ENCODE measurements at regions not wholly inside any gene's neighbourhood (a gene's known extent, or its start where the extent isn't known, plus 50 kb on each side); places are given as distances from the start of the nearest gene placed in this dataset.

GRCh38 chr14:54129850-54130640, 173.4 kb upstream of the BMP4 start:
- no peak for DNase-seq

DNA sequence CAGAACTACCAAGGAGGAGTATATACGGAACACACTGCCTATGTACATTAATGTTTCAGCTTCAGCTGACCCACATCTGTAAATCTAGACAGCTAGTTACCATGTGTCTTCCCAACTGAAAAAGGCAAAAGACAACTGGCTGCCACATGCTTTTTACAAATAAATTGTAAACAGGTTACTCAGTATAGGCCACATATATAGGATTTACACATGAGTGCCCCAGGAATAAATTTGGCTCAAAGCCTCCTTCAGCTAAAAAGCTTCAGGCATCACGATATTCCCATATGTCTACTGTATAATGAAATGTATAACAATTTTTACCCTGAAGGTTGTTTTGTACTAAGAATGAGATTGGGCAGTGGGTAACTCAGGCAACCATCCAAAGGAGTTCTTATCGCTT, 175.9 kb upstream of the BMP4 start:
- DNase-seq, result no peak

GRCh38 chr14:54133896-54134295, 177.3 kb upstream of the BMP4 start:
- DNase-seq, result no peak

GRCh38 chr14:54135804-54136280, 179.2 kb upstream of the BMP4 start:
- no peak for DNase-seq

DNA sequence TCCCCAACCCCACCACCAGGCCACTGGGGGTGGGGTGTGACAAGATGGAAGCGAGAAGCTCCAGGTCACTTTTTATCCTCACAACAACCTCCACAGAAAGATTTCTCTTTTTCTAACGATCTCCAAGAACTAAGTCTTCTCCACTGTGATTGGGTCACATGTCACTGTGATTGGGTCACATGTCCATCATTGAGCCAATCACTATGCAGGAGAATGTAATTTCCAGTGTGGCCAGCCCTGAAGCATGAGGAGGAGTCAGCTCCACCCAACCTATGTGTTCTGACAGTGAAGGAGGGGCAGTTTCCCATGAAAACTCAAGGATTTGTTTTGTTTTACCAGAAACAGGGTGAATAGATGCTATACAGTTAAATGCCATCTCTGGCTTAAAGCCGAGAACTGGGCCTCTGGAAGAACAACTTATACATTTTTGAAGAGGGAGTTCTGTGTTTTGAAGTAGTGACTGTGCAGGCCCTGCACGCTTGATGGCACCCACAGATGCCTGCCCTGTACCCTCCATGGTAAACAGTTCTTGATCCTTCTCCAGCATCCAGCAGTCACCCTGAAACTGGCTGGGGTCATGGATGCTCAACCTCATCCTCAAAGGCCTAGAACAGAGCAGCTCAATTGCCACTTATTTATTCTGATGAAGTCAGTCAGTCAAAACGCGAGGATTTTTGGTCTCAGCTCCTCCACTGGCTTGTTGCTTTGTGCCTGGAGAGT, 180.4 kb upstream of the BMP4 start:
- no peak for DNase-seq

- DNase-seq, result no peak
These were observed 181.0 kb upstream of the BMP4 start for GRCh38 chr14:54137614-54137961.

DNA sequence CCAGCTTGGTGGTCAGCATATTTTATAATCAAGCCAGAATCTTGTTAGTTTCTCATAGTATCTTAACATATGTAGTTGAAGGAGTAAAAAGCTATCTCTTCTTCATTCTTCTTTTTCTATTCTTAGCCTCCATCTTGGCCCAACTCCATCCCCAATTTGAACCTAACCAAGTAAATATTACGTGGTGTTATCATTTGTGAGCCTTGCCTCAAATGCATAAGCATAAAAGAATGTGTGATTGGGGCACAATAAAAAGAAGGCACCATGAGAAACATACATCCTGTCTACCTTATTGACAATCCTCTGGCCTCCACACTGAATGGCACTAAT, 181.4 kb upstream of the BMP4 start:
- no peak for DNase-seq

DNA sequence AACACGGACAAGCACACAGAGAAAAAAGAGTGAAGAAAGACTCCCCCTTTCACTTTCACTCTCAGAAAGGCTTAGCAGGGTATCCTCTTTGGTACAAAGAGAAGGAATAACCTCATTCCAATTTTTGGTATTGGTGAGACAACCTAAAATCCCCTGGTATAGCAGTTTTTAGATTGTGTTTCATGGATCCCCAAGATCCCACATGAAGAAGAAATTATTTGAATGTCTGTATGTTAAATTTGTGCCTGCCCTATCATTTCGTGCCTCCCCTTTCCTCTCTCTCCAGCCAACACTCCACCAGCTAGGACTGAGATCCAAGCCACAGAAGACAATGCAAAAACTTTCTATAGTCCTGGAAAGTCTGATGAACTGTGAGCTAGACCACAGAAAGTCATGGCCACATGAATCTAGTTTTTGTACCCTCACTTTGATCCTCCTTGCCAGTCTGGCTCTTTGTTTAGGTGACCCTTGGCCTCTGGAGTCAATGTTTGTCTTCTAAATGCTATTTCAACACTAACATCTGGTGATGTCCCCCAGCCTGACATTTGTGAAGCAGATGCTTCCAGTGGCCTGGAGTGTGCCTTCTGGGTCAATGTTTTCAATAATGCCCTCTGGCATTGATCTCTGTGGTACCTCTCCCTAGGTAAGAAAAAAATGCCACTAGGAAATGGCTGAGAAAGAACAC, 181.9 kb upstream of the BMP4 start:
- no peak for DNase-seq

DNA sequence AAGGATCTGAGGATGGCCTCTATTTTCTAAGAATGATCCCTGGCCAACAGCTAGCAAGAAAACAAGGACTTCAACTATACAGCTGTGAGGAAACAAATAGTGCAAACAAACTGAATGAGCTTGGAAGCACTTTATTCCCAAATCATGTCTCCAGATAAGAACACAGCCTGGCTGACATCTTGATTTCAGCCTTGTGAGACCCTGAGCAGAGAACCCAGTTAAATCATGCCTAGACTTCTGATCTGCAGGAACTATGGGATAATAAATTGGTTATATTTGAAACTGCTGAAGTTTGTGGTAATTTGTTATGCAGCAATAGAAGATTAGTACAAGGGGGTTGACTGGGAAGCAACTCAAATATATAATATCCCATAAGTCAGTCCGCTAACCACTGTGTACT, 183.9 kb upstream of the BMP4 start:
- no peak for DNase-seq

DNA sequence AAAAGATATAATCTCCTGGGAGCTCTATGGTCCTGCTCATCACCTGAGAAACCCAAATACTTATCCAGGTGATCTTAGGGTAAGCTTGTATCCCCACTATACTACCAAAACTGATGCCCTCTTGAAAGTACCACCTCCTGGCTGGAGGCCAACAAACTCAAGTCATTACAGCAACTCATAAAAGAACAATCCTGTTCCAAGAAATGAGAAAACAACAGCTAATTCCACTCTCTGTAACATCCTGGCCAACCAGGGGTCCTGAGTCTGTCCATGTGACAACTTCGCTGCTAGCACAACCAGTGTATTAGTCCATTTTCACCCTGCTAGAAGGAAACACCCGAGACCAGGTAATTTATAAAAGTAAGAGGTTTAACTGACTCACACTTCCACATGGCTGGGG, 190.0 kb upstream of the BMP4 start:
- no peak for DNase-seq

DNA sequence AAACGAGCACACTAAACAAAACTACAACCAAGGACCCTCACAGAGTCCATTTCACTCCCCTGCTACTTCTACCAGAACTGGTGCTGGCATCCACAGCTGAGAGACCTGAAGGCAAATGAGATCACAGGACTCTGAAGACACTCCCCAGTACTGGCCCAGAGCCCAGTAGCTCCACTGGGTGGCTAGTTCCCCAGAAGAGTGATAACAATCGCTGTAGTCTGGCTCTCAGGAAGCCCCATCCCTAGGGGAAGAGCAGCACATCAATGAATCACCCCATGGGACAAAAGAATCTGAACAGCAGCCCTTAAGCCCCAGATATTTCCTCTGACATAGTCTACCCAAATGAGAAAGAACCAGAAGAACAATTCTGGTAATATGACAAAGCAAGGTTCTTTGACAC, 190.7 kb upstream of the BMP4 start:
- DNase-seq, result no peak

- DNase-seq, result no peak
These were observed 191.1 kb upstream of the BMP4 start for GRCh38 chr14:54147758-54148157.

DNA sequence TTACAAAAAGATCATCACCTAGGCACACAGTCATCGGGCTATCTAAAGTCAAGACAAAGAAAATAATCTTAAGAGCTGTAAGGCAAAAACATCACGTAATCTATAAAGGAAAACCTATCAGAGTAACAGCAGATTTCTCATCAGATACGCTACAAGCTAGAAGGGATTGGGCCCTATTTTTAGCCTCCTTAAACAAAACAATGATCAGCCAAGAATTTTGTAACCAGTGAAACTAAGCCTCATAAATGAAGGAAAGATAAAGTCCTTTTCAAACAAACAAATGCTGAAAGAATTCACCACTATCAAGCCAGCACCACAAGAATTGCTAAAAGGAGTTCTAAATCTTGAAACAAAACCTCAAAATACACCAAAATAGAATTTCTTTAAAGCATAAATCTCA, 191.6 kb upstream of the BMP4 start:
- no peak for DNase-seq

DNA sequence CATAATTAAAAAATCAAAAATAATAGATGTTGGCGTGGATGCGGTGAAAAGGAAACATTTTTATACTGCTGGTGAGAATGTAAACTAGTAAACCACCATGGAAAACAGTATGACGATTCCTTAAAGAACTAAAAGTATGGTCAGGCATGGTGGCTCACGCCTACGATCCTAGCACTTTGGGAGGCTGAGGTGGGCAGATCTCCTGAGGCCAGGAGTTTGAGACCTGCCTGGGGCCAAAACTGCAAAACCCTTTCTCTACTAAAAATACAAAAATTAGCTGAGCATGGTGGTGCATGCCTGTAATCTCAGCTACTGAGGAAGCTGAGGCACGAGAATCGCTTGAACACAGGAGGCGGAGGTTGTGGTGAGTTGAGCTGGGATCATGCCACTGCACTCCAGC, 195.7 kb upstream of the BMP4 start:
- DNase-seq, result no peak

GRCh38 chr14:54166049-54166950, 209.7 kb upstream of the BMP4 start:
- no peak for DNase-seq

- DNase-seq, result no peak
These were observed 211.9 kb upstream of the BMP4 start for GRCh38 chr14:54168489-54168888.

DNA sequence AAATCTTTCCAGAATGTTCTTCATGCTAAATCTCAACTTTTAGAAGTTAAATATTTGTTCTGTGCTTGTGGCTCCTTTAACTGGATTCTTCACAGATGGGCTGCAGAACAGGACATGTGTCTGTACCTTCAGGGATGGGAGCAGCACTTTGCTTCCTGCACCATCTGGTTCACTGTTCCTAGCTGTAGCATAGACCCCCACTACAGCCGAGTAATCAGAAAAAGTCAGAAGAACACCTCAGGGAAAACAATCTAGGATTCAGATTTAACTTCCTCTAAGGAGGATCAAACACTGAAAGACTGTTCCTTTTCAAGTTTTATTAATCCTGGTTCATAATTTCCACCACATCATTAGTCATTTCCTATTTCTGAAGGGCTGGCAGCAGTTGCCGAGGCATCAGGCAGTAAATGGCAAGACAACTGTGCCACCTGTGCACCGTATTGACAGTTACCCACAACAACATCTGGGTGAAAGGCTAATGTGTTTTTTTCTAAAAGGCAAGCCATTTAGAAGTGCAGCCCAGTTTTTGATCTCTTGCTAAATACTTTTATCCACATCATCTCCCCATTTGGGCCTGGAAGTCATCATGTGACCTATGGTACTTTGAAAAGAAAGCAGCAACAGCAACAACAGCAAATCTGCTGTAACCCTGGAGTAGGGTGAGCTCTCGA, 212.8 kb upstream of the BMP4 start:
- peak; percentile 55 for DNase-seq

DNA sequence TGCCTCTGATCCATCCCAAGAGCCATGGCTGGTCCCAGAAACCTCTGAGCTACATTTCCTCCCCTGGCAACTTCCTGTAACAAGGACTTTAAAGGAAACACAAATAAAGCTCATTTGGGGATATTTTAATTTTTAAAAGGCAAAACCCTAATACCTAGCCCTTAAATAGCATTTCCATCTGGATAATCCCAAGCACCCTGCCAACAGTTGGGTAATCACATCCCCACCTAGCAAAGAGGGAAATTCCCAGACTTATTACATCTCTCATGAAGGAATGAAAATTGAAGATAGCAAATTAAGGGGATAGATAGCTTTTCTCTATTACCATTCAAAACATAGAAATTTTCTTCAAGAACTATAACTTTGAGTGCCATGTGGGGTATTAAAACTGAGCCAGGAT, 213.7 kb upstream of the BMP4 start:
- no peak for DNase-seq

- DNase-seq, result no peak
These were observed 215.5 kb upstream of the BMP4 start for GRCh38 chr14:54172114-54172513.

- no peak for DNase-seq
These were observed 215.9 kb upstream of the BMP4 start for GRCh38 chr14:54172562-54172961.

GRCh38 chr14:54173802-54174201, 217.2 kb upstream of the BMP4 start:
- no peak for DNase-seq

DNA sequence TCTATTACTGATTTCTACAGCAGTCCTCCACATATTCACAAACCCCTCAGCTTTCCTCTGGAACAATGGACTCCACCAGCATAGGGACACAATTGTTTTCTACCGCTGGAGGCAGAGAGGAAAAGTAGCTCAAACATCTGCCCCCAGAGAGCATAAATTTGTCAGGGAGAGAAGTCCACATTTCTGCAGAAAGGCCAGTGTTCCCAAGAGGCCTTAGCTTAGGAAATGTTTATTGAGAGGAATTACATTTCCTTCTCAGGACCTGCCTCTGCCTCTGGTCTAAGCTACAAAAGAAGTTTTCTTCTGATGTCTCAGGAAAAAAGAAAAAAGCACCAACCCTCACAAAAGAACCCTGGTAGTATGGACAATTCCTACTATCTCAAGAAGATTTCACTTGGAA, 217.8 kb upstream of the BMP4 start:
- no peak for DNase-seq
